Activated naive CD8-positive, alpha-beta T cell treated with anti-CD3 and anti-CD28 coated beads, Interleukin-2, amount 50 U/mL, for 24 hours (primary cell): ENCODE measurements at regions not wholly inside any gene's neighbourhood (a gene's known extent, or its start where the extent isn't known, plus 50 kb on each side); places are given as distances from the start of the nearest gene placed in this dataset.

Experiments
- ATAC-seq: fragments of 150-1000 bp; cut with Tn5 transposase; one replicate; pipeline ENCODE4 v1.10.0; 2021
- DNase-seq: peaks from one replicate; pipeline ENCODE4 v3.0.0; 2021
- H3K27ac Mint-ChIP-seq: one replicate; pipeline ENCODE4 v1.8.0; 2021; ENCODE audit warnings: mild to moderate bottlenecking, mixed read lengths
- H3K27me3 Mint-ChIP-seq: one replicate; pipeline ENCODE4 v1.8.0; 2021; ENCODE audit warnings: mixed read lengths
- H3K36me3 Mint-ChIP-seq: one replicate; pipeline ENCODE4 v1.8.0; 2021; ENCODE audit warnings: low read depth, mixed read lengths
- H3K4me1 Mint-ChIP-seq: one replicate; pipeline ENCODE4 v1.8.0; 2021; ENCODE audit warnings: mixed read lengths
- H3K4me3 Mint-ChIP-seq: one replicate; pipeline ENCODE4 v1.8.0; 2021; ENCODE audit warnings: mild to moderate bottlenecking, moderate library complexity, mixed read lengths
- H3K9me3 Mint-ChIP-seq: one replicate; pipeline ENCODE4 v1.8.0; 2021; ENCODE audit warnings: mixed read lengths

GRCh38 chr4:45172636-45173035, 446.3 kb upstream of the GNPDA2 start:
- Mint-ChIP-seq H3K27me3 (no peaks in the 10 kb centered on the region), H3K4me3 (no peak overlapping the region), H3K27ac (no peak overlapping the region), H3K4me1 (no peaks in the 10 kb centered on the region), H3K9me3 (peaks cover 13% of the 10 kb centered on the region), H3K36me3 (no peaks in the 10 kb centered on the region)
- ATAC-seq (no peak), DNase-seq (no peak)

GRCh38 chr4:45160951-45161350, 434.6 kb upstream of the GNPDA2 start:
- Mint-ChIP-seq H3K27ac (no peak overlapping the region), H3K36me3 (no peaks in the 10 kb centered on the region), H3K27me3 (no peaks in the 10 kb centered on the region), H3K4me1 (no peaks in the 10 kb centered on the region), H3K4me3 (no peak overlapping the region), H3K9me3 (peaks cover 3% of the 10 kb centered on the region)
- DNase-seq (no peak), ATAC-seq (no peak)

- Mint-ChIP-seq H3K9me3 (peaks cover 4% of the 10 kb centered on the region), H3K4me3 (no peak overlapping the region), H3K27me3 (no peaks in the 10 kb centered on the region), H3K27ac (no peak overlapping the region), H3K36me3 (no peaks in the 10 kb centered on the region), H3K4me1 (no peaks in the 10 kb centered on the region)
- no peak for DNase-seq
- ATAC-seq, result no peak
These were observed 428.9 kb upstream of the GNPDA2 start for GRCh38 chr4:45155081-45155777.

- Mint-ChIP-seq H3K4me3 (no peak overlapping the region), H3K36me3 (no peaks in the 10 kb centered on the region), H3K27ac (no peak overlapping the region), H3K9me3 (peaks cover 4% of the 10 kb centered on the region), H3K27me3 (no peaks in the 10 kb centered on the region), H3K4me1 (no peaks in the 10 kb centered on the region)
- no peak for DNase-seq
- no peak for ATAC-seq
These were observed 421.5 kb upstream of the GNPDA2 start for GRCh38 chr4:45147866-45148265.

- H3K4me1 Mint-ChIP-seq, result no peaks in the 10 kb centered on the region
- no peaks in the 10 kb centered on the region for H3K27me3 Mint-ChIP-seq
- ATAC-seq, result no peak
- H3K4me3 Mint-ChIP-seq, result no peak overlapping the region
- H3K36me3 Mint-ChIP-seq, result no peaks in the 10 kb centered on the region
- peaks cover 6% of the 10 kb centered on the region for H3K9me3 Mint-ChIP-seq
- DNase-seq, result no peak
- H3K27ac Mint-ChIP-seq, result no peak overlapping the region
These were observed 404.7 kb upstream of the GNPDA2 start for GRCh38 chr4:45131020-45131419.

GRCh38 chr4:45122406-45122805, 396.1 kb upstream of the GNPDA2 start:
- Mint-ChIP-seq H3K27ac (no peak overlapping the region), H3K9me3 (peaks cover 6% of the 10 kb centered on the region), H3K4me1 (no peaks in the 10 kb centered on the region), H3K27me3 (no peaks in the 10 kb centered on the region), H3K36me3 (no peaks in the 10 kb centered on the region), H3K4me3 (no peak overlapping the region)
- DNase-seq, result no peak
- no peak for ATAC-seq

- no peak for DNase-seq
- Mint-ChIP-seq H3K9me3 (peaks cover 6% of the 10 kb centered on the region), H3K27ac (no peak overlapping the region), H3K36me3 (no peaks in the 10 kb centered on the region), H3K4me3 (no peak overlapping the region), H3K27me3 (no peaks in the 10 kb centered on the region), H3K4me1 (no peaks in the 10 kb centered on the region)
- ATAC-seq, result no peak
These were observed 395.1 kb upstream of the GNPDA2 start for GRCh38 chr4:45121426-45121975.

GRCh38 chr4:45120163-45120562, 393.8 kb upstream of the GNPDA2 start:
- Mint-ChIP-seq H3K4me1 (no peaks in the 10 kb centered on the region), H3K27me3 (no peaks in the 10 kb centered on the region), H3K9me3 (peaks cover 6% of the 10 kb centered on the region), H3K36me3 (no peaks in the 10 kb centered on the region), H3K4me3 (no peak overlapping the region), H3K27ac (no peak overlapping the region)
- no peak for DNase-seq
- ATAC-seq, result no peak

GRCh38 chr4:45119376-45119775, 393.0 kb upstream of the GNPDA2 start:
- Mint-ChIP-seq H3K27ac (no peak overlapping the region), H3K4me1 (no peaks in the 10 kb centered on the region), H3K27me3 (no peaks in the 10 kb centered on the region), H3K4me3 (no peak overlapping the region), H3K9me3 (peaks cover 6% of the 10 kb centered on the region), H3K36me3 (no peaks in the 10 kb centered on the region)
- ATAC-seq (no peak), DNase-seq (no peak)

GRCh38 chr4:45102716-45103115, 376.4 kb upstream of the GNPDA2 start:
- no peaks in the 10 kb centered on the region for H3K27me3 Mint-ChIP-seq
- H3K27ac Mint-ChIP-seq, result no peak overlapping the region
- ATAC-seq, result no peak
- no peak overlapping the region for H3K4me3 Mint-ChIP-seq
- no peaks in the 10 kb centered on the region for H3K36me3 Mint-ChIP-seq
- no peak for DNase-seq
- peaks cover 8% of the 10 kb centered on the region for H3K9me3 Mint-ChIP-seq
- H3K4me1 Mint-ChIP-seq, result no peaks in the 10 kb centered on the region

GRCh38 chr4:45100956-45101818, 374.8 kb upstream of the GNPDA2 start:
- Mint-ChIP-seq H3K4me1 (no peaks in the 10 kb centered on the region), H3K27ac (no peak overlapping the region), H3K4me3 (no peak overlapping the region), H3K36me3 (no peaks in the 10 kb centered on the region), H3K9me3 (peaks cover 8% of the 10 kb centered on the region), H3K27me3 (no peaks in the 10 kb centered on the region)
- ATAC-seq (no peak), DNase-seq (no peak)

GRCh38 chr4:45099471-45099870, 373.1 kb upstream of the GNPDA2 start:
- no peak overlapping the region for H3K4me3 Mint-ChIP-seq
- H3K27me3 Mint-ChIP-seq, result no peaks in the 10 kb centered on the region
- H3K4me1 Mint-ChIP-seq, result no peaks in the 10 kb centered on the region
- DNase-seq (no peak), ATAC-seq (no peak)
- H3K27ac Mint-ChIP-seq, result no peak overlapping the region
- no peaks in the 10 kb centered on the region for H3K36me3 Mint-ChIP-seq
- peaks cover 12% of the 10 kb centered on the region for H3K9me3 Mint-ChIP-seq

GRCh38 chr4:45094684-45095083, 368.3 kb upstream of the GNPDA2 start:
- Mint-ChIP-seq H3K27ac (no peak overlapping the region), H3K4me3 (no peak overlapping the region), H3K9me3 (peaks cover 20% of the 10 kb centered on the region), H3K36me3 (no peaks in the 10 kb centered on the region), H3K4me1 (no peaks in the 10 kb centered on the region), H3K27me3 (no peaks in the 10 kb centered on the region)
- no peak for DNase-seq
- ATAC-seq, result no peak

- peaks cover 20% of the 10 kb centered on the region for H3K9me3 Mint-ChIP-seq
- no peak for DNase-seq
- no peaks in the 10 kb centered on the region for H3K27me3 Mint-ChIP-seq
- no peak for ATAC-seq
- H3K4me1 Mint-ChIP-seq, result no peaks in the 10 kb centered on the region
- H3K4me3 Mint-ChIP-seq, result no peak overlapping the region
- no peak overlapping the region for H3K27ac Mint-ChIP-seq
- no peaks in the 10 kb centered on the region for H3K36me3 Mint-ChIP-seq
These were observed 355.7 kb upstream of the GNPDA2 start for GRCh38 chr4:45082101-45082500.

GRCh38 chr4:45079616-45080015, 353.3 kb upstream of the GNPDA2 start:
- no peaks in the 10 kb centered on the region for H3K4me1 Mint-ChIP-seq
- H3K9me3 Mint-ChIP-seq, result peaks cover 16% of the 10 kb centered on the region
- H3K27me3 Mint-ChIP-seq, result no peaks in the 10 kb centered on the region
- no peaks in the 10 kb centered on the region for H3K36me3 Mint-ChIP-seq
- H3K27ac Mint-ChIP-seq, result no peak overlapping the region
- H3K4me3 Mint-ChIP-seq, result no peak overlapping the region
- no peak for DNase-seq
- no peak for ATAC-seq
